ENCODE measurements at regions not wholly inside any gene's neighbourhood (a gene's known extent, or its start where the extent isn't known, plus 50 kb on each side); places are given as distances from the start of the nearest gene placed in this dataset.
"Not testable (repeated sequence)": the region's sequence is repeated elsewhere in the genome, so short reads cannot be mapped to it uniquely, and the experiment has no call there.

GRCh38 chr5:20721286-20721685 lies 733.3 kb upstream of the CDH18 start:
- not testable (repeated sequence) for H3K36me3 Mint-ChIP-seq (ENCODE audit: low read depth); H3K4me3 Mint-ChIP-seq; H3K9me3 Mint-ChIP-seq; H3K27ac Mint-ChIP-seq; H3K27me3 Mint-ChIP-seq (ENCODE audit: low read depth, poor library complexity); DNase-seq; H3K4me1 Mint-ChIP-seq

GRCh38 chr5:20711520-20712155 lies 723.6 kb upstream of the CDH18 start:
- not testable (repeated sequence) for H3K27ac Mint-ChIP-seq; H3K9me3 Mint-ChIP-seq; H3K4me3 Mint-ChIP-seq; DNase-seq; H3K27me3 Mint-ChIP-seq (ENCODE audit: low read depth, poor library complexity); H3K4me1 Mint-ChIP-seq; H3K36me3 Mint-ChIP-seq (ENCODE audit: low read depth)

GRCh38 chr5:20707634-20708033 lies 719.6 kb upstream of the CDH18 start:
- DNase-seq; H3K9me3 Mint-ChIP-seq; H3K27me3 Mint-ChIP-seq (ENCODE audit: low read depth, poor library complexity); H3K36me3 Mint-ChIP-seq (ENCODE audit: low read depth); H3K27ac Mint-ChIP-seq; H3K4me1 Mint-ChIP-seq; H3K4me3 Mint-ChIP-seq: not testable (repeated sequence)

DNA sequence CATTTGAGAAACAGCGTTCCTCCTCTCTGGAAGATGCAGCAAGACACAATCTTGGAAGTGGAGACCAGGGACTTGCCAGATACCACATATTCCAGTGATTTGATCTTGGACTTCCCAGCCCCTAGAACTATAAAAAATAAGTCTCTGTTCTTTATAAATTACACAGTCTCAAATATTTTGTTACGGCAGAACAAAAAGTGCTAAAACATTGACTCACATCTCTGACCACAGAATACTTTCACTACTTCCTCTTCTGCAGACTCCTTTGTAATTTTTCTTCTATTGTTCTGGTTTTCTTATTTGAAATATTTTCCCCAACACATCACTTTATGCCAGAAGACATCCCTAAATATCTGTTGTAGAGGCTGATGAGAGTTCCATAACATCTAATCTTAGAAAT lies 706.1 kb upstream of the CDH18 start:
- H3K4me3 Mint-ChIP-seq: no peak overlapping the region
- no peaks in the 10 kb centered on the region for H3K36me3 Mint-ChIP-seq (ENCODE audit: low read depth)
- no peak overlapping the region for H3K27ac Mint-ChIP-seq
- no peak for TF ChIP-seq CTCF (IDR thresholded peaks at IDR 0.05)
- H3K27me3 Mint-ChIP-seq (ENCODE audit: low read depth, poor library complexity): no peaks in the 10 kb centered on the region
- H3K9me3 Mint-ChIP-seq: no peaks in the 10 kb centered on the region
- no peaks in the 10 kb centered on the region for H3K4me1 Mint-ChIP-seq
- DNase-seq: no peak

DNA sequence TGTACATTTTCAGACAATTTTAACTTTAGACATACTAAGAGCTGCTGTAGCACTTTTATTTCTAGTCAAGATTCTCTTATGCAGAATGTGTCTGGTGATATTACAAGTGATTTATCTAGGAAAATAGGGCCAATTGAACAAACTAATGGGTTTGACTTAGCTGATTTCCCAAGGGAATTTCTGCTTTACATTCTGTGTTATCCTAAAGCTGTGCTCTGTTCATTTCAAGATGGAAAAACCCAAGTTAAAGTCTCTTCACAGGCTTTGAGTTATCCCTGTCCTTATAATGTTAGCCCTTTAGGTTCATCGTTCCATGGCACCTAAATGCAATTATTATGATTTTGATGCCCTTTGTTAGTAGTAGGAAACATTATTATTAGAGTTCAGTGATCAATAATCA lies 704.9 kb upstream of the CDH18 start:
- Mint-ChIP-seq H3K36me3 (ENCODE audit: low read depth) (no peaks in the 10 kb centered on the region), H3K27me3 (ENCODE audit: low read depth, poor library complexity) (no peaks in the 10 kb centered on the region), H3K9me3 (no peaks in the 10 kb centered on the region), H3K27ac (no peak overlapping the region), H3K4me1 (no peaks in the 10 kb centered on the region), H3K4me3 (no peak overlapping the region)
- DNase-seq: no peak
- no peak for TF ChIP-seq CTCF (IDR thresholded peaks at IDR 0.05)

GRCh38 chr5:20683241-20683940 lies 695.4 kb upstream of the CDH18 start:
- Mint-ChIP-seq H3K9me3 (no peaks in the 10 kb centered on the region), H3K4me3 (no peak overlapping the region), H3K4me1 (no peaks in the 10 kb centered on the region), H3K27ac (no peak overlapping the region), H3K36me3 (ENCODE audit: low read depth) (no peaks in the 10 kb centered on the region), H3K27me3 (ENCODE audit: low read depth, poor library complexity) (peaks cover 2% of the 10 kb centered on the region)
- TF ChIP-seq CTCF (IDR thresholded peaks at IDR 0.05): no peak
- no peak for DNase-seq

DNA sequence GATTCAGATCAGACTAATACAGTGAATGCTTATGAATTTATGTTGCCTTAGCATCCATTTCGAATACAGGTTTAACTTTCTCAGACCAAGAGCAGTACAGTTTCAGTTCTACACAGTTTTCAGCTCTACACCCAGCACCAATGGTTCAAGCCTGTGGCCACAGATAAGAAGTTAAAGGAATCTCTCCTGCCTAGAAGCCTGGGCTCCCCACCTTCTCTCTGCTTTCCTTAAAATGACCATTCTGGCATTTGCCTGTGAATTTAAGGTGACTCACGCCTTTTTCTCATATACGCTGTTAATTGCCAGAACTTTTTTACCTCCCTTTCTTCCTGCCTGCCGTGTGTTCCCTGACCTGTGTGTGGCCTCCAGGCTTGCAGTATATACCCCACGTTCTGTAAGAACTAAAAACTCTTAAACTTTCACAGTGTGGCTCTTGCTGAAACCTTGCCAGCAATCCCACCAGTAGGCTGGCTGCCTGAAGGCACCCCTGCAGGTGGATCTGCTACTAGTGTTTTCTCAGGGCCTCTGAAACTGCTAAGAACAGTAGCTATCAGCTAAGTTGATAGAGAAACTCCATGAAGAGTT lies 692.8 kb upstream of the CDH18 start:
- Mint-ChIP-seq H3K4me3 (no peak overlapping the region), H3K36me3 (ENCODE audit: low read depth) (no peaks in the 10 kb centered on the region), H3K9me3 (no peaks in the 10 kb centered on the region), H3K4me1 (no peaks in the 10 kb centered on the region), H3K27ac (no peak overlapping the region), H3K27me3 (ENCODE audit: low read depth, poor library complexity) (peaks cover 2% of the 10 kb centered on the region)
- DNase-seq: no peak
- no peak for TF ChIP-seq CTCF (IDR thresholded peaks at IDR 0.05)
